D341Med (cell line): ENCODE measurements at regions not wholly inside any gene's neighbourhood (a gene's known extent, or its start where the extent isn't known, plus 50 kb on each side); places are given as distances from the start of the nearest gene placed in this dataset.
"Not testable (repeated sequence)": the region's sequence is repeated elsewhere in the genome, so short reads cannot be mapped to it uniquely, and the experiment has no call there.

ENCODE experiments used
- DNase-seq: peaks from one replicate; pipeline ENCODE4 v3.0.0; 2012; ENCODE audit warnings: low spot score

DNA sequence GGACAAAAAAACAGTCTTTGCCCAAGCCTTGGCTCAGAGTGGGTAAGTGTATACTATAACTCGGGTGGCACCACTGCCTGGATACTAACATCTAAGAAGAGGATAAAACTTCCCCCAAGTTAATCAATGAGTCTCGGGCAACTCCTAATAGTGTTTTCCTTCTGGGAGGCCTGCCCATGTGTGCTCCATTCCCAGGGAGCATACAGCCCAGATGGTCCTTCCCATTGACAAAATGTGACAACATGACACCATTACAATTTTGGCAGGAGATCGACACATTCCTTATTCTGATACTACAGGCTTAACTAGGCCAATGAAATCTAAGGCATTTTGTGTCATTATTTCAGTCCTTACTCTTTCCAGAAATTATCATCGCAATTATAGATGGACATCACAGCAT is 52.7 kb upstream of the CRIM1 start:
- no peak for DNase-seq

DNA sequence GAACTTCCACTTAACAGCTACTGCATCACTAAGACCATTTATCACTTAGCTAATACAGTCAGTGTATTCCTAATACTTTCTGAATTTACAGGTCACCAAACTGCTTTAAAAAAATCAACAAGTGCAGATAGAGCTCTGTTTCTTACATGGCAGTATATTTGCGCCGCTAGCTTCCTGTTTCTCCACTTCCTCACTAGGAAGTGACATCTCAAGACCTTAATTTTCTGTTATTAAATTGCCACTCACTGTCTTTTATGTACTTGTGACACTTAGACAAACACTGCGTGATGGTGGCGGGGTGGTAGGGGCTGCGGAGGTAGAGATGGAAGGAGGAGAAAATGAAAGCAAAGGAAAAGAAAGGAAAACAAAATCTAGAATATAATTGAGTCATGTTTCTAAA is 53.7 kb upstream of the CRIM1 start:
- DNase-seq = no peak

DNA sequence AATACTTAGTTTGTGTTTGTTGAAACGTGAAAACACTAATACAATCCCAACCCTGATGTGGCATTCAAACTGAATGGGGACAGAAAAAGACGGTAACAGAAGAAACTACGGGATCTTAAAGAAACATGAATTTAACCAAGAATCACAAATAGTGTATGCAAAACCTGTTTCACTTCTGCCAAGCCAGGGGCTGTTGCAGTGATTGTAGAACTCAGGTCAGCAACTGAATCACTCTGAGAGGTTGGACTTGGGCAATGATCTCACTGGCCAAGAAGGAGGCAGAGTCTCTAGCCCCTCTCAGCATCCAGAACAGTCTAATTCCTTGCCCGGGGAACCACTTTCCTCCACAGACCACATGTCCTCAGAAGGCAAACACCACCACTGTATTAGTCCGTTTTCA is 54.9 kb upstream of the CRIM1 start:
- DNase-seq = no peak

DNA sequence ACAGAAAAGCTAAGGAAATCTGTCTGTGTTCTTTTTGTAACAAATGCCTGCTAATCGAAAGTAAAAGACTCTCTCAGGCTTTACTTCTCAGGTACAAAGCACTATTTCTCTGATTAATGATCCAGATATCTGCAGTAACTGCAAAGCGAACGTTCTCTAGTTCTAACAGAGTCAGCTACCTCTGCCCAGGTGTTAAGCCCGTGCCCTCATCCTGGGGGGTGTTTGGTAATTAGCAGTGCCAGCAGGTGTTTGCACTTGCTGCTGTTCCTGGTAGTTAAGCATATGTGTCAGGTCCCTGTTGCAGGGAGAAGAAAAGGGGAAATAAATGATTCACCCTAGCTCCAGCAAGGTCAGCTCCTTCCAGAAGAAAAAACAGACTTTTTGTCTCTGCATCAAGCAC is 58.8 kb upstream of the CRIM1 start:
- no peak for DNase-seq

DNA sequence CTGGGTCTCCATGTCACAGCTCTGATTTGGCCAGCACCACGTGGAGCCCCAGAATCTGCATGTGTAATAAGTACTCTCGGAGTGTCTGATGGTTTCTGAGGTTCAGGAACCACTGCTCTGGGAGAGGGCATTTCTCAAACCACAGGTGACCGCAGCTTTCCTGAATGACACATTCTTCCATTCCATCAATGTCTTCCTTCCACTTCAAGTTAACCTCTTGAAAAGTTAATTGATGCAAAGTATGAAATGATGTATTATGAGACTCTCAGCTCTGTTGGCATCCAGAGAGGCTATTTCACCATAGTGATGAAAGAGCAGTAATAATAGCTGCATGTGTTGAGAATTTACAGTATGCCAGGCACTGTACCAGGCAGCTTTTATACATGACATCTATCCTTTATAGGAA is 61.3 kb upstream of the CRIM1 start:
- no peak for DNase-seq

DNA sequence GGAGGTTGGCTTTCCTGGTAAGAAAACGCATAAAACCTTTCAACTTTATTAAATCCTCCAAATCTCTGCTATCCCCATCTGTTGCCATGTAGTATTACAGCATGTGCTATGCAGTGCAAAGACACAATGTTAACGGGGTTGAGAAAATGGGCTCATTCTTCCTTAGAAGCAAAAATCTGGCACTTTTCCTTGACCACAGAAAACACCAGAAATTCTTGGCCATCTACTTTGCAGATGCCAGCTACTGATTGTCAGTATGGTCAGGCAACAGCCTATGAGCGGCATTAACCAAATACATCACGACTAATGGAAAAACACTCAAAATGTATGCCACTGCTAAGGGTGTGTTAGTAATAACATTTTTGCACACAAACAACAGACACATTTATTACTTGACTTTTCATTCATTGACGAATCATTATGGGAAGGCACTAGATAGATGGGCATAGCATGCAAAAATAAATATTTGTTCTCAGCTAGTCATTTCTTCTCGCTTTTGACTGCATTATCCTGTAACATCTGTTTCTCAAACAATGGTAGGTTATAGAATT is 65.2 kb upstream of the CRIM1 start:
- DNase-seq = no peak

DNA sequence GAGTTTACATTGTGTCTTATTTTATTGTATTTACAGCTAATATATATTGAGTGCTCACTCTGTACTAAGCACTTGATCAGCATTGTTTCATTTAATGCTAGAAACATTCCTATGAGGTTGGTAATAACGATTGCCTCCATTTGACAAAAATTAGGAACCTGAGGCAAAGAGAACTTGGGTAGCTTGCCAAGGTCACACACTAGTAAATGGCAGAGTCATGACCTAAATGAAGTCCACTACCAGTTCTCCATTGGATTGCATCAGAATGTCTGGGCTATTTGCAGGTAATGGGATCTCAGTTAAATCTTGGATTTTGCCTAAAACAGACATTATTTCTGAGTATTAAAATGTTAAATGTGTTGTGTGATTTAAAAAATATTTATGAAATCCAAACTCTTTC is 65.8 kb upstream of the CRIM1 start:
- DNase-seq = no peak

DNA sequence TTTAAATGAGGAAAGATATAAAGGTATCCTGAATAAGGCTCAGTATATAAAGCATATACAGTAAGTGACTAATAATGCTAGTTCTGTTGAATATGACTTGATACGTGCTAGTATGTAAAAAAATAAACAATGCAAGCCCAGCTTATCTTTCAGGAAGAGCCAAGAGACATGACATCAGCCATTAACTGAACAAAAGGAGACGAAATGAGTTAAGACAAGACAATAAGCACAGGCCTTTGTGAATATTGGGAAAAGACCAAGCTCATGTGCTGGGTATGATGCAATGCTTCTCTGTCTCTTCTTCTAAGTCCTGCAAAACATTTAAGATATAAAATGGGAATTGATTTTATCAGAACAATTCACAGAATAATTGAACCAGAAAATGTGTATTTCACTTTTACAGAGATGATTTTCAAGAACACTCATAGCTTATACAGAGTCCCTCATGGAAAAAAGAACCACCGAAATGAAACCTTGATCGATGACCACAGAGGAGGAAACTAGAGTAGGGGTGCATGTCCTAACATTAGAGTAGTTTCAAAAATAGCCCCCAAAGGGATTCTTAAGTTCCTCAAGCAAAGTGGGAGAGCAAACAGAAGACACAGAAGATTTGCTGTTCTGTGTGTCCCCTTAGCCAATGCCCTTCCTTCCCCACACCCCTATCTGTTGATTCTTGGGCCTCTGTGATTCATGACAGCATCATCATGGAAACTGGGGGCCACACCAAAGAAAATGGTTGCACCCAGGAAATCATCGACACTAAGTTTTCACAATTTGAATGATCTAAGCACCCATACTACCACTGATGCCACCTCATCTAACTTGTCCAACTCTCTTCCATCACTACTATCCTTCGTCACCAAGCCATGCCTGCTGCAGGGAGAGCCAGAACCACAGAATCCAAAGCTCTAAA is 68.0 kb upstream of the CRIM1 start:
- DNase-seq = no peak

DNA sequence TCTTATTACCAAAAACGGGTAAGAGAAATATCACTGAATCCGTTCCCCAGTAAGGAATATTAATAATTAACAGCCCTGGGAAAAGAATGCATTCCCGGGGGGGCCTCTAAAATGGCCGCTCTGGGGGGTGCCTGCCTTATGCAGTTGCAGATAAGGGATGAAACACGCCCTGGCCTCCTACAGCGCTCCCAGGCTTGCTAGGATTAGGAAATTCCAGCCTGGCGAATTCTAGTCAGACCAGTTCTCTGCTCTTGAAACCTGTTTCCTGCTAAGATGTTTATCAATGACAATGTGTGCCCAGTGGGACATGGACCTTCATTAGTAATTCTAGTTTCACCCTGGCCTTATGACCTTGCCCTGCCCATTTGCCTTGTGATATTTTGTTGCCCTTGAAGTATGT is 76.1 kb upstream of the CRIM1 start:
- not testable (repeated sequence) for DNase-seq

DNA sequence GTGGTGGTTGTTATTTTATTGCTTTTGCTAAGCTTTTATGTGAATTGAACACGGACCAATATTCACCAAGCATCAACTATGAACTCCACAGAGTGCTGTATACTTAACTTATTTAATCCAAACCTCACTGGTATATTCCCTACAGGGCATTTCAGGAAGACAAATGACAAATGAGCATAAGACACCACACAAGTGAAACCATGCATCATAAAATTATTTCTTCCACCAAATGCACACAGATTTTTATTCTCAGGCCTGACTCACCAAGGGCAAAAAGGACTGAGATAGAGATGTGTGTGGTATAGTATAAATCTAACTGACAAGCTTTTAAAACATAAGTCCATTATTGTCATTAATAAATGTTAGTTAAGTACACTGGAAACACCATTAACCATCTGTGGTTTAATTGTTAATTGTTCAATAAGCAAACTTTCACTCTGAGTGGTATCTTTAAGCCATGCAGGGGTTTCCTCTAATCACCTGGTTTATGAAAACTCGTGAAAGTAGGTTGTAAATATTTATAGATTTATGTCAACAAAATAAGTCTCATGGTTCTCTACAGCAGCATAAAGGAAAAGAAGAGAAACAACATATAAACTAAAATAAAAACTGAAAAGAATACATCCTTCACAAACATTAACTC is 77.6 kb upstream of the CRIM1 start:
- no peak for DNase-seq

DNA sequence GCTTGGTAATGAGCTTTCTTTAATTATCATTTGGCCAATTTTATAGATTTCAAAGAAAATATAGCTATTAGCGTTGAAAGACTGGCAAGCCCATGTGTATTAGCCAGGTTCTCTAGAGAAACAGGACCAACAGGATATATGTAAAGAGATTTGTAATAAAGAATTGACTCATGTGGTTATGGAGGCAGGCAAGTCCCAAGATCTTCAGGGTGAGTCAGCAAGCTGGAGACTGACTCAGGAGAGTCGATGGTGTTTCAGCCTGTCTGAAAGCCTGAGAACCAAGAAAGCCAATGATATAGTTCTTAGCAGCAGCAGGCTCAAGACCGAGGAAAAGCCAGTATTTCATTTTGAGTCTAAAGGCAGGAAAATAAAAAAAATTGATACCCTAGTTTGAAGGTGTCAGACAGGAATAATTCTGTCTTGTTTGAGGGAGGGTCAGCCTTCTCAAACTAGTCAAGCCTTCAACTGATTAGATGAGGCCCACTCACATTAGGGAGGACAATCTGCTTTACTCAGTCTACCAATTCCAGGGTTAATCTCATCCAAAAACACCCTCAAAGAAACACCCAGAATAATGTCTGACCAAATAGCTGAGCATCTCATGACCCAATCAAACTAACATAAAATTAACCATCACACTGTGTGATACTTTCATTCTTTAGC is 78.3 kb upstream of the CRIM1 start:
- no peak for DNase-seq

DNA sequence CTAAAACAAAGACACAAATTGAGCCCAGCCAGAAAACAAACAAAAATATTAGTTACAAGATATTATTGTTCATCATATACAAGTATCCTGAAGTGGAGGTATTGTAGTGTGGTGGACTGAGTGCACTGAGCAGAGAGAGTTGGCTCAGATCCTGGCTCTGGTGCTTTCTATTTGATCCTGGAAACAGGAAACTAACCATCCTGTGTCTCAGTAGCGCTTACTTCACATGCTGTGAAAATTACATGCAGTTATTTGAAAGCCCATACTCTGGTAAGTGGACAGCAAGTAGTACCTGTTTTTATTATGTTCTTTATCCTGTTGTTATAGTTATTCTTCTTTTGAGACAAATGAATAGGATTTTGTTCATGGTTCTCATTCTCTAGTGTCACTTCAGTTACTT is 84.3 kb upstream of the CRIM1 start:
- DNase-seq = no peak

DNA sequence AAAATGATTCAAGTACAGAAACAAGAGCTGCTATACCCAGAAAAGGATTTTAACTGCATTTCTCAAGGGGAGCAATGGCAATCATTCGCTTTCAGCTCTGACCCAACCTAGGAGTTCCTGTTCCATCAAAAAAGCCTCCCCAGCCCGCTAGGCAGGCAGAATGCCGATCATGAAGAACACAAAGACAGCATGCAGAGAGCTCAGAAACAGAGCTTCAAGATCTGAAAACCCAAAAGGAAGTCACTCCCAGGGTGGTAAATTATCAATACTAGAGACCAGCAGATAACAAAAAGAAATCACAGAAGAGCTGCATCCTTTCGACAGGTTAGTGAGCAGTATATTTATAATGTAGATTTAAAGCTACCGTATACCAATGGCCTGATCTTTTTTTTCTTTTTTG is 84.8 kb upstream of the CRIM1 start:
- no peak for DNase-seq

DNA sequence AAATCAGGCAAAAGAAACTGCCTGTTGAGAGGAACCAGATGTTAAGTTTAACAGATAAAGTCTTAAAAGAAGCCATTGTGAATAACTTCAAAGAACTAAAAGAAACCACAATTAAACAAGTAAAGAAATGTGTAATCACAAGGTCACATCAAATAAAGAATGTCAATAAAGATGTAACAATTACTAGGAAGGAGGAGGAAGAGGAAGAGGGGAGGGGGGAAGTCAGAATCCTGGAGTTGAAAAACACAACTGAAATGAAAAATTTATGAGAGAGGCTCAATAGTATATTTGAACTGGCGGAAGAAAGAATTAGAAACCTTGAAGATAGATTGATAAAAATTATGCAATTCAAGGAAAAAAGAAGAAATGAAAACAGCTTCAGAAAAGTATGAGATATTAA is 88.4 kb upstream of the CRIM1 start:
- no peak for DNase-seq

DNA sequence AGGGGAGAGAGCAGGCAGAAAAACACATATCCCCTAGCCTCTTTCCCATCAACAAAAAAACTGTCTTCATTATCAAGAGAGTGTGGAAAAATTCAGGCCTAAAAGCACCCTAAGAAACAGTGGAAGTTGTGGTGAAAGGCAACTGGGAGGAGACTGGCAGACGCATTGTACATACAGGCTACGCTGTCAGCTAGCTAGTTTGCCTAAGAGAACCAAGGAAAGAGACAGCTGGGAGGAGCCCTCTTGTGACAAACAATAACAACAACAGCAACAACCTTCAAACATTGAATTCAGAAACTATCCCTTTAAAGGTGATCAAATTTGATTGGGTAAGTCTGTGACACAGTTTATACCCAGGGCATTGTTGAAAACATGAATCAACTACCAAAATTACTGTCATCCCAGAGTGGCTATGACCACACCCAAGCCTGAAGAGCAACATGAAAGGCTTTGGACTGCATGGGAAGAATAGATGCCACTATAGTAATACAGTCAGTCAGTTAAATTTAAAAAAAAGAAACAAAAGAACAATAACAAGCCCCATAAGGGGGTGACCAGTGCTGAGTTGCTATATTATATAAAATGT is 88.9 kb upstream of the CRIM1 start:
- no peak for DNase-seq

DNA sequence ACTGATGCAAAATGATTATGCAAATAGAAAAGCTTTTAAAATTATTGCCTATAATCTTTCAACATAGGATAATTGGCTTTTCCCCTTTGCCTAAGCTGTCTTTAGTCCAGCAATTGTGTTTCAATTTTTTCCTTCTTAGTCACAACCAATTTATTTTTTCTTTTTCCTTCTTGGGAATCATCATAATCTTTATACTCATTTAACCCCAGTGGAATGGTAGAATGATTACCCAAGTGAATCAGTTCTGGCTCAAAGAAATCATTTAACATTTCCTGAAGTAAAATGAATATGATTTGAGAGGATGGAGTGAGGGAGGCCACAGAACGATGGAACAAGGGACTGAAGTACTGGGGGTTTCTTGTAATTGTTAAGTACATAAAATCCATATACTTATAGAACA is 93.0 kb upstream of the CRIM1 start:
- DNase-seq = no peak

DNA sequence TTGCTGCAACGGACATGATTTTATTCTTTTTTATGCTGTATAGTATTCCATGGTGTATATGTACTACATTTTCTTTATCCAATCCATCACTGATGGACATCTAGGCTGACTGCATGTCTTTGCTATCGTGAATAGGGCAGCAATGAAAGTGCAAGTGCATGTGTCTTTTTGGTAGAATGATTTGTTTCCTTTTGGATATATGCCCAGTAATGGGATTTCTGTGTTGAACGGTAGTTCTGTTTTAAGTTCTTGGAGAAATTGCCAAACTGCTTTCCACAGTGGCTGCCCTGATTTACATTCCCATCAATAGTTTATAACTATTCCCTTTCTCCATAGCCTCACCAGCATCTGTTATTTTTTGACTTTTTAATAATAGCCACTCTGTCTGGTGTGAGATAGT is 99.7 kb upstream of the CRIM1 start:
- DNase-seq = no peak

DNA sequence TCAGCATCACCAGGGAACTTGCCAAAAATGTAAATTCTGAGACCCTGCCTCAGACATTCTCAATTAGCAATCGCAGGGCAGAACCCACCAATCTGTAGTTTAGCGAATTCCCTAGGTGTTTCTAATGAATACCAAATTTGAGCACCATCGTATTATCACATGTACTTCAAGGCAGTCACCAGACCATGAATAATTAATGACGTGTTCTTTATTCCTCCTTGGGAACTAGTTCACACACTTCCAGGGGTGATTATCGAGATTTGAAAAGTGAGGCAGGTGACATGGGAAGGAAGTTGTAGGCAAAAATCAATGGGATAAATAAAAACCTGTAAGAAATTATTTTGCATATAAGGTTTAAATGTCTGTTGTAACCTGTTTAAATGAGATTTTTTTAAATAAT is 102.5 kb upstream of the CRIM1 start:
- no peak for DNase-seq

DNA sequence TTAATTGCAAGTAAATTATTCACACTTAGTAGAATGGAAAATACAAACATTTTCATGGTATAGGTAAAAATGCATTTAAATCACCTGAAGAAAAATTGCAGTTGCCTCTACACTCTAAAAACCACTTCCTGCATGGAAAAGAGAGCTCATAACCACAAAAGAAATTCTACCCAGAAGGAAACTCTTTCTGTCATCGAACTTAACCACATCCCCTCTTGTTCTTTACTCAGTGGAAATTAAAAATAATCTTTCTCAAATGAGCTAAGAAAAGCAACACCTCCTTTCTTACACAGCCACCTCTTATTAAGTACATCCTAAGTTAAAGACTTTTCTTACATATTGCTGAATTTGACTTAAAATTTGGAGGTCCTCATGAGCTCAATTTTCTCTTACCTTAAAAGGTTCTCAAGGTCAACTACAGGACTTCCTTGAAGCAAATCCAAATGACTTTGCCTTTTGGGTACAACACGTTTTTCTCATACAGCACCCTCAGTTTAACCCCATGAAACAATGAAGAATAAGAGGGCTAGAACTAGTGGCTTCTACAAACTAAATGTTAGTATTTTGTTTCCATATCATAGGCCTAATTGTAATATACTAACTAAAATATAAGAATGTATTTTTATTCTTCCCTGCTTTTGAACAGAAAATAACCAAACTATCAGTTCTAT is 109.1 kb upstream of the CRIM1 start:
- no peak for DNase-seq

DNA sequence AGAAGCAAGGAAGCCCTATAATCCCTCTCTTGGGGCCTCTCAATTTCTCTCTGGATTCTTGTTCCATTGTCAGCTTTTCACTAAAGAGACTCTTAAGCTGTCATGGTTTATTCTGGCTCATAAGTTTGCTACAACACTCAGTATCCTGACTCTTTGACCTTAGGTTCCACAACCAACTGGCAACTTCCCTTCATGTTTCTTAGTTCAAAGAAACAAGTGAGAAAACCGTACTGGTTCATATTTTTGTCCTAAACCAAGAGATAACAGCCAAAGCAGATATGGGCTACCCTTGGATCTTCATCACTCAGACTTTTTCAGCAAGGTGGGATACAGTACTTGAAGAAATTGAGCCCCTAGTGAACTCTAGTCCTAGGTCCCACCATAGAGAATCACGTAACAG is 109.9 kb upstream of the CRIM1 start:
- DNase-seq = no peak

DNA sequence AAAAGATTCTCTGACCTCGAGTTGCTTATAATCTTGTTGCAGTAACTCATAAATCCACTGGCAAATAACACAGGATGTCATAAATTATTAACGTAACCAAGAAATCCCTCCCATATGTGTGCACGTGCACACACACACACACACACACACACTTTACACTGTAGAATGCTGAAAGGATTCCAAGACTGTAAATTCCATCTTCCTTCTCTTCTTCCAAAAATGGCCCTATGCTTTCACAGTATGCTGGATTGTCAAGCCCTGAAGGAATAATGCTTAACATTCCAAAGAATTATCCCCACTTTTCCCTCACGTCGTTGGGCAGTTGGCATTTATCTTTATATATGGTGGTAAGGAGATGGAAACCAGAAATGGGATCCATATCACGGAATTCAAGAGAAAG is 117.5 kb upstream of the CRIM1 start:
- no peak for DNase-seq

DNA sequence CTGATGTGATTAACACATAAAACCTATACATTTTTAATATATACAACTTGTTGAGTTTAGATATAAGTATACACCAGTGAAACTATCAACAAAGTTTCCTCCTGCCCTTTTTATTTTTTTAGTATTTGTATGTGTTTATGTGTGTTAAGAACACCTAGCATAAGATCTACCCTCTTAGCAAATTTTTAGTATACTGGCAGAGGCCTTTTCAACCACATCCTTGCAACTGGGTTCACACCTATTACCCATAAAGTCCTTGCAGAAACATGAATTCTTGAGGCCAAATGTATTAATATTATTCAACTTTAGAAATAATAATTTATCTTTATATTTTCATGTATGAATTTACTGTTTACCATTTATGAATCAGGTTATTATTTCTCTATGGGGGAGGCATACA is 119.7 kb upstream of the CRIM1 start:
- DNase-seq = no peak
